ENCODE measurements at regions not wholly inside any gene's neighbourhood (a gene's known extent, or its start where the extent isn't known, plus 50 kb on each side); places are given as distances from the start of the nearest gene placed in this dataset.

DNA sequence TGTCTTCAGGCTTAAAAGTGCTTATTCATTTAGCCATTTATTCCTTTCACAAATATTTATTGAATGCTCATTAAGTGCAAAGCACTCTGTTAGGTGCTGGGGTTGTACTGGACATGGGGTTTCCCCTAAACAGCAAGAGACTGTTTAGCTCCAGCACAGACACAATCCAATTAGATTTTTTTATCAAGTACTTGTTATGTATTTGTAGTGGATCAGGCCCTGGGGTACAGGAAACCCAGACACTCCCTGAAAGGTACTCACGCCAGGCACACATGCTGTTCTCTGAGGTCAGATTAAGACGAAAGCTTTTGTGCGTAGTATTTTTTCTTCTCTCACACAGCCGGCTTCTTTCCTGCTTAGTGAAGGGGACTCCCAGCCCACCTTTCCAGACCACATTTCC is 218.1 kb upstream of the PLET1 start:
- CTCF ChIA-PET: no interaction called here

More for the DNA sequence above, 218.1 kb upstream of the PLET1 start:
- no peak overlapping the region for H3K4me3 ChIP-seq (replicated peaks in 1 of 2; ENCODE audit: low read depth in 1 of 2, low read length in 2 of 2)
- no peaks in the 10 kb centered on the region for H3K9me2 ChIP-seq (ENCODE audit: insufficient read depth)
- no peaks in the 10 kb centered on the region for H3K4me1 ChIP-seq (ENCODE audit: control insufficient read depth in 1 of 2, insufficient read depth in 2 of 2, low read length in 2 of 2)
- H3K36me3 ChIP-seq (ENCODE audit: control insufficient read depth in 1 of 2, insufficient read depth in 2 of 2, low read length in 2 of 2): no peaks in the 10 kb centered on the region
- H3K9me3 ChIP-seq (ENCODE audit: control insufficient read depth in 1 of 2, insufficient read depth in 1 of 2, low read depth in 1 of 2, low read length in 2 of 2): no peaks in the 10 kb centered on the region
- no peak overlapping the region for H3K27ac ChIP-seq (ENCODE audit: low read depth, low read length)
- ATAC-seq (no peak), DNase-seq (ENCODE audit: low read depth, low spot score) (no peak)
- no peaks in the 10 kb centered on the region for H4K20me1 ChIP-seq (ENCODE audit: insufficient read depth)
- H3K4me2 ChIP-seq (ENCODE audit: low read length): no peak overlapping the region
- no peak overlapping the region for H2AFZ ChIP-seq (ENCODE audit: low read depth, low read length, poor library complexity, severe bottlenecking)
- intact Hi-C loops (cut with micrococcal nuclease): no loop called here
- RAD21 ChIA-PET (ENCODE audit: low non-redundant PET in 1 of 2, low total read pairs in 2 of 2, uncharacterized antibody in 2 of 2, unreplicated experiment in 2 of 2): no interaction called here
- BruUV-seq (replicated peaks): no TSS peak
- no peak overlapping the region for H3K9ac ChIP-seq (ENCODE audit: low read length)
- peaks cover 75% of the 10 kb centered on the region for H3K27me3 ChIP-seq (ENCODE audit: insufficient read depth, low read length)
- H3K79me2 ChIP-seq (ENCODE audit: insufficient read depth, low read length): no peaks in the 10 kb centered on the region
- TF ChIP-seq, protein P1, sequence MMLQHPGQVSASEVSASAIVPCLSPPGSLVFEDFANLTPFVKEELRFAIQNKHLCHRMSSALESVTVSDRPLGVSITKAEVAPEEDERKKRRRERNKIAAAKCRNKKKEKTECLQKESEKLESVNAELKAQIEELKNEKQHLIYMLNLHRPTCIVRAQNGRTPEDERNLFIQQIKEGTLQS (IDR thresholded peaks at IDR 0.05): no peak
- TF ChIP-seq SP1 (IDR thresholded peaks at IDR 0.05; ENCODE audit: low read depth) (no peak), TCF7L2 (IDR thresholded peaks at IDR 0.05; ENCODE audit: borderline replicate concordance, extremely low read depth, insufficient read depth, insufficient read length) (no peak), RAD21 (IDR thresholded peaks at IDR 0.05; ENCODE audit: low read depth) (no peak), CTCF (IDR thresholded peaks at IDR 0.05 in 2 of 3, conservative IDR thresholded peaks at IDR 0.05 in 1 of 3; ENCODE audit: borderline replicate concordance in 1 of 3, insufficient read depth in 1 of 3, low read depth in 2 of 3, low read length in 2 of 3) (no peak), MAX (IDR thresholded peaks at IDR 0.05) (no peak), SIN3A (IDR thresholded peaks at IDR 0.05; ENCODE audit: low read depth) (no peak), SRF (IDR thresholded peaks at IDR 0.05; ENCODE audit: low read depth) (no peak), ELF1 (IDR thresholded peaks at IDR 0.05; ENCODE audit: borderline replicate concordance, low read depth) (no peak), ZFX (IDR thresholded peaks at IDR 0.05) (no peak), POLR2AphosphoS5 (IDR thresholded peaks at IDR 0.05; ENCODE audit: low read depth, low read length) (no peak)
- POLR2A ChIA-PET: no interaction called here

Data from HCT116 (cell line).